EH (cell line): ENCODE measurements at regions not wholly inside any gene's neighbourhood (a gene's known extent, or its start where the extent isn't known, plus 50 kb on each side); places are given as distances from the start of the nearest gene placed in this dataset.
"Not testable (repeated sequence)": the region's sequence is repeated elsewhere in the genome, so short reads cannot be mapped to it uniquely, and the experiment has no call there.

Source experiments
- DNase-seq: peaks from one replicate; pipeline ENCODE4 v3.0.0-alpha.2; 2015; ENCODE audit warnings: low read depth

DNA sequence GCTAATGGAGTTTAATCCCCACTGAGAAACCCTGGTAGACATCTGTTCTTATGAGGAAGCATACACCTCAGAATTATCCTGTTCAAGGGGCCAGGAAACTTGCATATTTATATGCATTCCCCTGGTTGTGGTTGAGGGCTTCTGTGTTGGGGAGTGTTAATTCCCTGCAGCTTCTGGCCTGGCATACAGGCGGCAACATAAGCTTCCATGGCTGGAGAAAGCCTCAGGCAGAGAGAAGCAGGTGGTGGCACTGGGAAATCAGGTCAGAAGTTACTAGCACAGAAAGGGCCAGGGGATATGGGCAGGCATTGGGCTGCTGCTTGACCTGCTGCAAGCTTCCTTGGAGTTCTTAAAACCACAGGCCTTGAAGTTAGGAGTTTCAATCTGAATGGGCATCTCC lies 166.1 kb upstream of the SEMA6A start:
- no peak for DNase-seq

DNA sequence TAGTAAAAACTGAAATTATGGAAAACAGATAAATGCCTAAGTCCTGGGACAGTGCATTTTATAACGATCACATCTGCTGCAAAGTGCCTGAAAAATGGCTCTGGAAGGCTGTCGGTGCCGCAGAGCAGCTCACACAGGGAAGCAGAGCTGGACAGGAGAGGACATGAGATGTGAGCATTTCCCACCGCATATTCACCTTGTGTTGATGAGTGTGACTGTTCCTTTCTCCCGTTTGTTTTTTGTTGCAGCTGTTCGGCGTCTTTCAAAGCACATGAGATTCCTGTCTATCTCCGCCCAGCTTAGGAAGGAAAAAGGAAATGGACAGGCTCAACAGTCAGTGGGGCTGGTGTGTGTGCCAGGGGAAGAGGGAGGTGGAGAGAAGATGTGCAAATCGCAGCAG lies 164.9 kb upstream of the SEMA6A start:
- DNase-seq, result no peak

DNA sequence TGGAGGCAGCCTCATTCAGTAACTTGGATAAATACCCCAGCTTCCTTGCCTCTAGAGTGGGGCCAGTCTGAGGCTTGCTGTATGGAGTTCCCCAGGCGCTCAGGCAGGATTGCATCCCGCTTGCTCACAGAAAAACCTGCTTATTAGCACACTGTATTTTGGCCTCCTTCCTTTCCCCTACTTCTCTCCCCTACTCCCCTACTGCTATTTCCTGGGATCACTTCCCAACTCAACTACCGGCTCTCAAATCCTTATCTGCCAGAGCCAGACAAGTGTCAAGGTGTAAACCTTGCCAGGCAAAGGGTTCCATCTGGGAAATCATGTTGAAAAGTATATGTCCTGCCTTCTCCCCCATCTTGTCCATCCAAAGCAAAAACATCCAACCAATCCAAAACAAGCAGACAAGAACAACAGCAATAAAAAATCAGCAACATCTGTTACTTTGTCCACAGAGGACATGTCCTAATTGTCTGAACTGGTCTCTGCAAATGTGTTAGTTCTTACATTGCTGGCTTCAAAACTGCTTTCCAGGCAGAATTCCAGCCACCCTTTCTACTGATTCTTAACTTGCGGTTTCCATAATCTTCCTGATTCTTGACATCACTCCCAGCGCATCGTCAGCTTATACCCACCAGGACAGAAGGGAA lies 164.1 kb upstream of the SEMA6A start:
- no peak for DNase-seq

DNA sequence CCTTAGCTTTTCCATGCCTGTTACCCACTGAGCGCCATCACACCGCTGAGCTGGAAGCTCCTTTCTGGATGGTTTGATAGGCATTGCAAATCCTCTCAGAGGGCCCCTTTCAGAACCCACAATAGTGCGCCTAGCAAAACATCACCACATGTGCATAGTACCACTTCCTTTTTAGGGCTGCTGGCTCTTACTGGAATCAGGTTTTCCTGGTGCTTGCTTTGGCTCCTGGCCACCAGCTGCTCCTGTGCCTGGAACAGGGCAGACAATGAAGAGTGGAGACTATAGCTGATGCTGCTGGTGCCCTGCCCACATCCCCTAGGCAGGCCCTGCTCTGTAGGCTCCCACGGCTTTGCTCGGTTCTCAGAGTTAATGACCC lies 163.6 kb upstream of the SEMA6A start:
- DNase-seq, result no peak

DNA sequence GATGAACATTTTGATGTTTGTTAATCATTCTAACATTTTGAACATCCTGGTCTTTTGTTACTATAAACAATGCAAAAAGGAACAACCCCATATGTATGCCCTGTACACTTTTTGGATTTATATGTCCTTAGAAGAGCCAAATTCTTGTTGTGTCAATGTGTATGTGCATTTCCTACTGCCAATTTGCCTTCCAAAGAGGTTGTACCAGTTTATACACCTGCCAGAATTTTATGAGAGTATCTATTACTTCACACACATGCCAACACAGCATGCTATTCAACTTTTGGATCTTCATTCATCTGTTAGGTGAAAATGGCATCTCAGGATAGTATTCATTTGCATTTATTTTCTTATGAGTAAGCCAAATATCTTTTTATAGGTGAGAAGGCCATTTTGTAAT lies 162.0 kb upstream of the SEMA6A start:
- no peak for DNase-seq

DNA sequence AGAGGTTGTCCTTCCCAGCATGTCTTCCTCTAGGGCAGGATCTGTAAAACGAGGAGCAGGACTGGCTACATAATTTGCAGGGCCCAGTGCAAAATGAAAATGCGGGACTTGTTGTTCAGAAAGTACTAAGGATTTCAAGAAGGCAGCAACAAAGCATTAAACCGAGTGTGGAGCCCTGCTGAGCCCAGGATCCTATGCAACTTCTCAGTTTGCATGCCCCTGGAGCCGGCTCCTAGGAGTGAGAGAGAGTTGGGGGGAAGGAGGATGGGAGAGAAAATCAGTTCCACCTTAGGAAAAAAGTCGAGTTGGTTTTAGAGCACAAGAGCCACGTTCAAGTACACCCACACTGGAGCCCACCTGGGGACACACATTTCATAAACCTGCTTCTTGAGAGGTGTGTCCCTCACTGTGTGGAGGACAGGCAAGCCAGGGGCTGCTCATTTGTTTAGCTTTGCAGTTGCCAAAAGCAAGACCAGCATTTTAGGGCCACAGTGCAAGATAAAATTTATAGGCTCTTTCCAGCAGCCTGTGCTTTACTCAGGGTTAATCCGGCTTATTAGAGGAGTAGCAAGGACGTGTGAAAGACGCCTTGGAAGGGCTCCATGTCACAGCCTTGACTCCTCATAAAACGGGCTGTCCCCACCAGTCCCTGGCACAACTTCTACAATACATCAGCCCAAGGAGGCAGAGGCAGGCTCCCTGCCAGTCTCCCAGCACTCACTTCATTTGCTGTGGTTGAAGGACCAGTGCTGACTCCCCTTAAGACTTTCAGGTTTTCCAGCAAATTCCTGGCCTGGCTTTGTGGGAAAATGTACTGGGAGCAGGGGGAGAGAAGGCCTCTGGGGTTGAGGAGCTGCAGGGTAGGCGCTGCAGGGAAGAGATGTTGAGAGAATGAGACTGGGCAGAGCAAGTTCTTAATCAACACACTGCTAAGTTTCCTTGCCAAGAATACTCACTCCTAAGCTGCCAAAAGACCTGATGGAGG lies 159.7 kb upstream of the SEMA6A start:
- DNase-seq, result no peak

DNA sequence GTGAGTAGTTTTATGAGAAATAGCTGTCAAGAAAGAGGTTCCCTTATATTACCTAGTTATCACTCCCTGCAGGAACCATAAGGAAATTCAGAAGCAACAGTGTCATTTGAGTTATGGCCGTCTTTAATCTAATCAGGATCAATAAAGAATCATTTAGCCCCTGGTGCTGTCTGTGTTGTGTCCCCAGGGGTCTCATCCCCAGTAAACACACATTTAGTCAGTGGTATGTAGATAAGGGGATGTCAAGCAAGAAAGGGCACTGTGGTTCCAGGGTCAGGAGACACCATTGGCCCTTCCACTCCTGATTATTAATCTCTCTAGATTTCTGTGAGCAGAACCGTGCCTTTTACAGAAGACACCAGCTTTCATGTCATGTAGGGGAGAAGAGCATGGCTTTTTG lies 158.0 kb upstream of the SEMA6A start:
- no peak for DNase-seq

DNA sequence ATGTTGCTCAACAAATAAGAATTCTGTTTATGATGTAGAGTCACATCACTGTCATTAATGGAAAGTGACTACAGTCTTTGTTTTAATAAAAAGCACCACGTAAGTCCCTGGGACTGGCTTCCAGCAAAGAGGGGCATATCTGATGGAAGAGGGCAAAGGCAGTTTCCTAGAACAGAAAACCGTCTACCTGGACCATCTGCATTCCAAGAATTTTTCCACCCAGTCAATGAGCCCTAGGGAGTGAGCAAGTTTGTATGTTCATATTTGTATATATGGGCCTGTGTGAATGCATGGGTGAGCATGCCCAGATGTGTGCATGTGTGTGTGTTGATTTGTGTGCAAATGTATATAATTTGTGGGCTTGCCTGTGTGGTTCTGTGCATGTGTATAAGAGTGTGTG lies 156.8 kb upstream of the SEMA6A start:
- no peak for DNase-seq

DNA sequence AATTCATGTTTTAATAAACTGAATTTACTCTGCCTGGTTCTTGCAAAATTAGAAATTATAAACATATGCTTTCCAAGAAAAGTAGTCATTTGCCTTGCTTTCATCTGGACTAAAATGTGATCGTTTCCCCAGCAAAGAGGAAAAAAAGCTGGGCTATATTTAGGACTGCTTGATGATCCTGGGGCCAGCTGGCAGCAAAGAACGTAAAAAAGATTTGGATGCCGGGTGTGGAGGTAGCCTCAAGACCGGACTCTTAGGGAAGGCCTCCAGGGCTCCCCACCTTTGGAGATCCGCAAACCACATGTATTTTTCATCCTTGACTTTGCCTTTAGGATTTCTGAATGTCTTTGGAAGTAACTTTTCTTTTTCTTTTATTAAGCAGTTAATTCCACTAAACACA lies 156.1 kb upstream of the SEMA6A start:
- DNase-seq, result no peak

DNA sequence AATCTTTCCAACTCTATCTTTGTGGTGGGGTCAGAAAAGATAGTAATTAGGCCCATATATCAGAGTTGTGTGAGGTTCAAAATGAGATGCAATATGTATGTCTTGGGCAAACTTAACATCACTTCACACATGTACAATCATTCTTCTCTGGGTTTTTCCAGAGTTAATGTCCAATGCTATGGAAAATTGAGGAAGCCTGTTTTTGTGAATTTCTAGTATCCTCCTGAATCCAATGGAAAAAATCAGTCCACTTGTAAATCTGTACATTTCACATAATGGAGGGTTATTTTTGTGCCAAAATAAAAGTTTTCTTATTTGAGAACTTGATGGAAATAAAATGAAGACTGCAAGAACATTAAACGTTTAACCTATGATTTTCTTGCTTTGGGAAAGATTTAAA lies 155.6 kb upstream of the SEMA6A start:
- no peak for DNase-seq

DNA sequence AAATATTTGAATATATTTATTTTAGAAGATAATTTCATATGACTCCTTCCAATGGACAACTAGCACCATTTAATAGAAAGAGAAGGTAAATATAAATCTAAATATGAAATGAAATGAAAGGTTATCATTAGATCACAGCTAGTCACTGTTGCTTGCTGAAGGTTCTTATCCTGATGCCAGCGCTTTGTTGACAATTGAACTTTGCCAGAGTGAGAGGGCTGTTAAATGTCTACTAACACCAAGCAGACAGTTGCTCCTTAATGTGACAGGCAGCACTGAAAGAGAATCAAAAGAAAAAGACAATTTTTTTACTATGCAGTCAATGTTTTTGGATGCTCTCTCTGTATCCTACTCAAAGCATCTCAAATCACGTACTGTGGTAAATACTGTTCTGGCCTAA lies 152.6 kb upstream of the SEMA6A start:
- DNase-seq, result no peak

DNA sequence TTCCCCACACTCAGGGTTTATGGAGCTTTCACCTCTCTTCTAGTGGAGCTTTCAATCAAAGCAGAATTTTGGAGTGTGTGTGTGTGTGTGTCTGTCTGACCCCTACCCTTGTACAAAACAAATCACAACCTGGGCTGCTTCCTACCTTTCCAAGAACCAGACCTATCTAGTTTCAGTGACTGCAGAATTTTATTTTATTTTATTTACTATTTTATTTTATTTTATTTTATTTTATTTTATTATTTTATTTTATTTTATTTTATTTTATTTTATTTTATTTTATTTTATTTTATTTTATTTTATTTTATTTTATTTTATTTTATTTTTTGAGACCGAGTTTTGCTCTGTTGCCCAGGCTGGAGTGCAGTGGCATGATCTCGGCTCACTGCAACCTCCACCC lies 151.6 kb upstream of the SEMA6A start:
- DNase-seq, result not testable (repeated sequence)

DNA sequence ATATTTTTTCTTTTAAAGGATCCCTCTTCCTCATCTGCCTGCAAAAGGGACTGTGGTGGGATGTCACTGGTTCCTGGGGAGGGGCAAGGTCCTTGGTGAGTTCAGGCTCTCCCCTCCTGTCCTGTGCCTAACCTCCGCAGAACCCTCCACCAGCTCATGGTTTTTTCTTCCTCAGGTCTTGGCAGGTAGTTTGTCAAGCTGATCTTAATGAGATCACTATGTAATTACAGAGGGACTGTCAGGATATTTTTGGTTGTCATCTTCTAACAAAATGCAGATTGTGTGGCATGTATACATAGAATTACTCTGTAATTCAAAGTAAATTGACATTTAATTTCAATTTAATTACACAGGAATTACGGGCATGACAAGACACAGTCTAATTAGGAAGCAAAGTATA lies 150.3 kb upstream of the SEMA6A start:
- DNase-seq, result no peak

DNA sequence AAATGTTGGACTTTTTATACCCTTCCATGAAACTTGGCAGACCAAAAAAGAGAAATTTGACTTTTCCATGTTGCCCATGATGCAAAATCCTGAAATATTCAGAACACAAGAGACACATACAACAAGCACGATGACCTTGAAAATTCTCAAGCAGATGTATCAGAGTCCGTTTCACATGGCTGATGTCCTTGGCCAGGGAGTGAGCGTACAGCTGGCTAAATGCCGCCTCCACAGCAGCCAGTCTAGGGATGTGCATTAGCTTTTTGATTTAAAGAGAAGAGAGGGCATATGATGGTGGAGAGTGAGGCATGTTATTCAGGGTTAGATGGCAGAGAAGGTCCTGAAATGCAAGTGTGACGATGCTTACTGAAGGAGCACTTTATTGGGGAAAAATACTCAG lies 148.0 kb upstream of the SEMA6A start:
- DNase-seq, result no peak

DNA sequence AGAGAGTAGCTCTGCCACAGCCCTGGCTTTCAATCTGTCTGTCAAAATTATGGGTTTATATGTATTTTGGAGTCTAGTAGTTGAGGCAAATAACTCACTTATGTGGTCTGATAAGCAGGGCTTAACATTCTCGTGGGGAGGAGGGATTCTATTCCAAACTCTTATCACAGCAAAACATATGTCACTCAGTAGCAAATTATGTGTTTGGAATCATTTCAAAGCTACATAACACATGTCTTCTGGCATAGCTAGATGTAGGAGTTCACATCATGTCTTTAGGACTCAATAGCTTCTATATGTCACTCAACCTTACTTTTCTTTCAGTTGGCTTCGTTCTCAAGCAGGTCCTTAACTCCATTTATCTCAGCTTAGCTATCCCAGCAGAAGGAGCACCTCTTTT lies 144.5 kb upstream of the SEMA6A start:
- DNase-seq, result no peak

DNA sequence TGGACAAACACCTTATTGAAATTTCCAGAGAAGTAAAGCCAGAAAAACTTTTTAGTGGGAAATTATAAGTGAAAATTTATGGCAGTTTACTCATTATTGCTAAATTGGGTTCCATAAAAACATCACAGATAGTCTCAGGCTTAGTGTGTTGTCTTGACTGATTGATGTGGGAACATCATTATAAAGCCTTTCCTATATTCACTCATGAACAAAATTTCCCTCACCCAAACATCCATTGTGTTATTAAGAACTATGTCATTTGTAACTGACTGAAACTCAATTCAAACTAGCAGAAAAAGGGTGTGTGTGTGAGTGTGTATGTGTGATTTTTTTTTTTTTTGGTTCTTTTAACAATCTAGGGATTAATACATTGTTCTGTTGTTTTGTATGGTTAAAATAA lies 143.7 kb upstream of the SEMA6A start:
- no peak for DNase-seq

DNA sequence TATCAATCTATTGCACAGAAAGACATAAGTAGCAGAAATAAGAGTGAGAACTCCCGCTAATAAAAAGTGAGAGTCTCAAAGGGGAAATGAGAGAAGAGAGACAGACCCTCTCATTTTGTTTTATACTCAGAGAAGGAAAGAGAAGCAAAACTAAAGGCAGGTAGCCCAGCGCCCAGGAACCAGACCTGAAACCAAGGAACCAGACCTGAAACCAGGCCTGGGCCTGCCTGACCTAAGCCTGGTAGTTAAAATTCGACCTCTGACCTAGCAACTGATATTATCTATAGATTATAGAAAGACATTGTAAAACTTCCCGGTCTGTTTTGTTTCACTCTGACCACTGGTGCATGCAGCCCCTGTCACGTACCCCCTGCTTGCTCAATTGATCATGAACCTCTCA lies 134.5 kb upstream of the SEMA6A start:
- no peak for DNase-seq

DNA sequence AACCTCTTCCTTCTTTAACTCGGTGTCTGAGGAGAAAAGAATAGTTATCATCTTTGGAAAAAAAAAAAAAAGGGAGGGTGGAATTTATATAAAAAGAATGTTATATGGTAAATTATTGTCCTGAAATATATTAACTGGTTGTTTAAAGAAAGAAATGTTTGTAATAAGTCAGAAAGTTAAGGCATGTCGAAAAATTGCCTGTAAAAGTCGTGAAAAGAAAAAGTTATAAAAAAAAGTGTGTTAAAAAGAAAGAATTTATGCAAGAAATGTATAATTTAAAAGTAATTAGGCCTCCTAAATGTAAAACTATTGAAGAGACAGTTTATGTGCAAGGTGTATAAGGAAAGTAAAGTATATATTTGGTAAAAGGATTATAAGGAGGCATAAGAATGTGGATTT lies 130.5 kb upstream of the SEMA6A start:
- DNase-seq, result not testable (repeated sequence)

DNA sequence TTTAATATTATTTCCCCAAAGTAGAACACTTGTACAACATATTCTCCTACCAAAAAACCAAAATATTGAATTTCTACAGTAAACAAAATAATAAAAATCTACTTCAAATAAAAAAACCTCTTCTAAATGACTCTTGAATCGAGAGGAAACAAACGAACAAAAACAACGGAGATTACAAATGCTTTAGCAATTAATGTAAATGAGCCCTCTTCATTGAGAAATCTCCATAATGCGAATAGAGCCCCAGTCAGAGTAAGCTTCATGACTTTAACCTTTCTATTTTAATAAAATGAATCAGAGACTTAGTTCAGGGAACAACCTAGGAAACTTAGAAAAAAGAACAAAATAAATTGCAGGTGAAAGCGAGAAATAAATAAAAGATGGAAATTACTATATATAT lies 129.3 kb upstream of the SEMA6A start:
- no peak for DNase-seq

DNA sequence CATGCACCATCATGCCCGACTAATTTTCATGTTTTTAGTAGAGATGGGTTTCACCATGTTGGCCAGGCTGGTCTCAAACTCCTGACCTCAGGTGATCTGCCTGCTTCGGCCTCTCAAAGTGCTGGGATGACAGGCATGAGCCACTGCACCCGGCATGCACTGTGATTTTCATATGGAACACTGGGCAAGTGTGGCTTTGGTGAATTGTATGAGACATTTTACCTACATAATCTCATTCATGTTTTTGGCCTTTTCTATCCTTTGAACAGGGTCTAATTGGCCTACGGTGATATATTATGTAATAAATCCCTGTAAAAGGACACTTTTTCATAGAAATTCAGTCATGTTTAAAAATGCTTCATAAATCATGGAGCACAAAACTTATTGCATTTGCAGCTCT lies 128.7 kb upstream of the SEMA6A start:
- no peak for DNase-seq

DNA sequence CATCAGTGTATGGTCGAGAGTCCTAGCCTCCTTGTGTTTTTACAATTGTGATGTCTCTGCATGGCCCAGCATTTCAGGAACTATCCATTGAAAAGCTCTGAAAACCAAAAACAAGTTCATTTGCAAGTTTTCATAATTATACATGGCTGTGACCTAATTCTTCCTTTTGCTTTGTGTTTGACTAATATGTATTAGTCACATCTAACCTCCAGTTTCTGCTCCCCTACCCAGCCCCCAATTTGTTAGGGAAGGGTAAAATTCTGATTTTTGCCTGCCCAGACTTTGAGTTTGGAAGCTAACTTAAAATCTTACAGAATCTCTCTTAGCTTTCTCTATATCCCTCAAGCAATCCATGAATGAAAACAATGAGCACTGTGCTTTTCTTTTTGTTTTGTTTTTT lies 128.2 kb upstream of the SEMA6A start:
- DNase-seq, result no peak

DNA sequence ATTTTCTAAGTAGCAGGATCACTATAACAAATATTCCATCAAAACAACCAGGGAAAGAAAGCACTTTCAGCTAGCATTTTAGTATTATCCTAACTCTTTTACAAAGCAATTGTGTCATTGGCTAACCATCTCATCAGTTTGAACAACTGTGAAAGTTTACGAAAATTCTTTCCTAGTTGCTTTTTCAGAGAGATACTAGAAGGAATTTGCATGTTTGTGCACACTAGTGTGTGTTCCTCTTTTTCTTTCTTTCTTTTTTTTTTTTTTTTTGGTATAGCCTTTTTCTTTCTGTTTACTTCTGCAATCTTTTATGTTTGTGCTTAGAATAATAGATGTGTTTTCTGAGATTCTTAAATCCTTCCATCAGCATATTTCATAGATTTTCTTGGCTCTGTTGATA lies 124.7 kb upstream of the SEMA6A start:
- DNase-seq, result no peak

DNA sequence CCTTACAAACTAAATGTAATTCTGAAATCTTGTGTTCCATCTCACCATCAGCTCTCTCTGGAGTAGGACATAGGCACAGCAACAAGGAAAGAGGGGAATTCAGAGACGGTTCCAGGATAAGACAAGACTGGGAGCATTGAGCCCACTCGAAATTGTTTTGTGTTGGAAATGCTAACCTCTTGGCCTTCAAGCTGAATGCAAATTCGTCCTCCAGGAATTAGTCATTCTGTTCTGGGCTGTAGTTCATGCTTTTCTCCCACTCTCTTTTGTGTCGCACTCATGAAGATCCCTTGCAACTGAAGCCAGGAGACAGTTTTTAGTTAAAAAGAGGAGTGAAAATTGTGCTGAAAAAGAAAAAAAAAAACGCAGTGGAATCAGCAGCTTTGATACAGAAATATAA lies 121.7 kb upstream of the SEMA6A start:
- no peak for DNase-seq

DNA sequence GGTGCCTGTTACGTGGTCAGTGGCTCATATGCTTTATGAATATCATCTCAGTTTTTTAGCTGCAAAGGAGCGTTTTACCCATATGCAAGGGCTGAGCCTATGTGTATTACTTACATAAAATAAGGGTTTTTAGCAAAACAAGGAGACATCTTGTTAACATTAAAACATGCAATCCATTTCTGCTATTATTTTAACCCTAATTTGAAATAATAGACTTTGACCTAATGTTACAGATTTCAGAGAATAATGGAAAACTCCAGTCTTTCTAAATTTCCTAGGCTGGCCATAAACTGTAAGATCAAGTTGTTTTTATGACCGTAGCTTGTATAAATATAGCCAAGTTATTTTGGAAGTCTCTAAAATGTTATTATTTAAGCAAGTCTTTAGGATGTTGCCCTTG lies 121.1 kb upstream of the SEMA6A start:
- DNase-seq, result no peak
